ENCODE measurements at regions not wholly inside any gene's neighbourhood (a gene's known extent, or its start where the extent isn't known, plus 50 kb on each side); places are given as distances from the start of the nearest gene placed in this dataset.

GRCh38 chr16:73432850-73433730, 385.2 kb upstream of the ZFHX3 start:
- Histone ChIP-seq H3K27me3 (peaks cover 0 to 10% (median 0%) of the 10 kb centered on the region in 4 donors), H3K27ac (replicated peaks in 1 of 4) (no peak overlapping the region), H3K9me3 (no peaks in the 10 kb centered on the region), H3K4me3 (no peak overlapping the region), H3K36me3 (no peaks in the 10 kb centered on the region), H3K4me1 (no peaks in the 10 kb centered on the region)
- intact Hi-C loops (cut with DNase I): no loop called here
- TF ChIP-seq POLR2AphosphoS5 (IDR thresholded peaks at IDR 0.05) (no peak), EP300 (IDR thresholded peaks at IDR 0.05) (no peak), POLR2A (IDR thresholded peaks at IDR 0.05; ENCODE audit: low read depth) (no peak), CTCF (IDR thresholded peaks at IDR 0.05) (no peak)
- no peak for DNase-seq (ENCODE audit: extremely low spot score)
- 78% methylated on average over 11 of the region's 13 CpGs for WGBS

- no peaks in the 10 kb centered on the region for H3K9me3 ChIP-seq
- intact Hi-C loops (cut with DNase I): no loop called here
- H3K27ac ChIP-seq (replicated peaks in 1 of 4): no peak overlapping the region
- DNase-seq (ENCODE audit: extremely low spot score): no peak
- no peak overlapping the region for H3K4me3 ChIP-seq
- no peaks in the 10 kb centered on the region for H3K4me1 ChIP-seq
- H3K27me3 ChIP-seq: no peaks in the 10 kb centered on the region
- 84% methylated on average over 3 of the region's 3 CpGs for WGBS
- no peak for TF ChIP-seq CTCF (IDR thresholded peaks at IDR 0.05)
- no peak for TF ChIP-seq POLR2A (IDR thresholded peaks at IDR 0.05; ENCODE audit: low read depth)
- TF ChIP-seq EP300 (IDR thresholded peaks at IDR 0.05): no peak
- no peak for TF ChIP-seq POLR2AphosphoS5 (IDR thresholded peaks at IDR 0.05)
- H3K36me3 ChIP-seq: no peaks in the 10 kb centered on the region
These were observed 382.2 kb upstream of the ZFHX3 start for GRCh38 chr16:73430138-73430537.

- H3K4me3 ChIP-seq: no peak overlapping the region
- peaks cover 0 to 3% (median 0%) of the 10 kb centered on the region in 4 donors for H3K27me3 ChIP-seq
- H3K9me3 ChIP-seq: no peaks in the 10 kb centered on the region
- WGBS: 86% methylated on average over 10 of the region's 10 CpGs
- DNase-seq (ENCODE audit: extremely low spot score): no peak
- no peaks in the 10 kb centered on the region for H3K4me1 ChIP-seq
- no peak overlapping the region for H3K27ac ChIP-seq (replicated peaks in 1 of 4)
- intact Hi-C loops (cut with DNase I): no loop called here
- TF ChIP-seq EP300 (IDR thresholded peaks at IDR 0.05) (no peak), POLR2AphosphoS5 (IDR thresholded peaks at IDR 0.05) (no peak), POLR2A (IDR thresholded peaks at IDR 0.05; ENCODE audit: low read depth) (no peak), CTCF (IDR thresholded peaks at IDR 0.05) (no peak)
- no peaks in the 10 kb centered on the region for H3K36me3 ChIP-seq
These were observed 380.2 kb upstream of the ZFHX3 start for GRCh38 chr16:73428121-73428520.

GRCh38 chr16:73427164-73427563, 379.2 kb upstream of the ZFHX3 start:
- H3K4me1 ChIP-seq: no peaks in the 10 kb centered on the region
- peaks cover 0 to 4% (median 0%) of the 10 kb centered on the region in 4 donors for H3K27me3 ChIP-seq
- TF ChIP-seq CTCF (IDR thresholded peaks at IDR 0.05) (no peak), POLR2A (IDR thresholded peaks at IDR 0.05; ENCODE audit: low read depth) (no peak), POLR2AphosphoS5 (IDR thresholded peaks at IDR 0.05) (no peak), EP300 (IDR thresholded peaks at IDR 0.05) (no peak)
- no peak overlapping the region for H3K4me3 ChIP-seq
- H3K9me3 ChIP-seq: no peaks in the 10 kb centered on the region
- no peak overlapping the region for H3K27ac ChIP-seq (replicated peaks in 1 of 4)
- H3K36me3 ChIP-seq: no peaks in the 10 kb centered on the region
- WGBS: 61% methylated on average over 3 of the region's 3 CpGs
- intact Hi-C loops (cut with DNase I): no loop called here
- no peak for DNase-seq (ENCODE audit: extremely low spot score)
